ENCODE measurements at regions not wholly inside any gene's neighbourhood (a gene's known extent, or its start where the extent isn't known, plus 50 kb on each side); places are given as distances from the start of the nearest gene placed in this dataset.

GRCh38 chr9:78613006-78613405 is 316.1 kb downstream of the PSAT1 start:
- H3K27ac ChIP-seq: no peak overlapping the region
- FAIRE-seq: no peak
- no peak overlapping the region for H3K4me3 ChIP-seq
- CTCF ChIA-PET: no interaction called here
- no peak overlapping the region for H3K4me2 ChIP-seq
- POLR2A ChIA-PET: no interaction called here
- no peaks in the 10 kb centered on the region for H3K9me3 ChIP-seq
- ATAC-seq: no peak
- TF ChIP-seq RNF2 (IDR thresholded peaks at IDR 0.05; ENCODE audit: borderline replicate concordance, low read depth) (no peak), CBX8 (IDR thresholded peaks at IDR 0.05) (no peak), HEYL (CRISPR knock-in tag; IDR thresholded peaks at IDR 0.05) (no peak), BCL3 (IDR thresholded peaks at IDR 0.05) (no peak), E2F6 (IDR thresholded peaks at IDR 0.05; ENCODE audit: borderline replicate concordance, low read depth) (no peak), RFX5 (IDR thresholded peaks at IDR 0.05) (no peak), MAZ (IDR thresholded peaks at IDR 0.05; ENCODE audit: borderline replicate concordance, low read depth, low read length) (no peak), HES2 (IDR thresholded peaks at IDR 0.05) (no peak), SMC3 (IDR thresholded peaks at IDR 0.05) (no peak), EHF (CRISPR knock-in tag; IDR thresholded peaks at IDR 0.05) (no peak), ZC3H11A (IDR thresholded peaks at IDR 0.05) (no peak), MAFK (IDR thresholded peaks at IDR 0.05; ENCODE audit: partially characterized antibody) (no peak), MAX (IDR thresholded peaks at IDR 0.05) (no peak), SREBF2 (IDR thresholded peaks at IDR 0.05) (no peak), FOSB (CRISPR knock-in tag; IDR thresholded peaks at IDR 0.05) (no peak)
- 62% methylated on average over 3 of the region's 3 CpGs for WGBS (ENCODE audit: missing lambda C conversion rate)
- H3K4me1 ChIP-seq: no peaks in the 10 kb centered on the region
- DNase-seq (ENCODE audit: low read depth in 1 of 2, low spot score in 1 of 2): no peak

- peak; percentile 13 for FAIRE-seq
- ChIA-PET POLR2A (no interaction called here), CTCF (interaction anchor here (0.9 kb wide), 1 partner anchor 12 kb away, joined by 4 read pairs; no protein-coding TSS in a partner anchor)
- WGBS (ENCODE audit: missing lambda C conversion rate): 69% methylated on average over 3 of the region's 3 CpGs
- TF ChIP-seq HEYL (CRISPR knock-in tag; IDR thresholded peaks at IDR 0.05) (no peak), CEBPB (IDR thresholded peaks at IDR 0.05) (peak; percentile 36 to 74; a peak in 3 of 4 replicates)
- no peak for DNase-seq (ENCODE audit: low read depth in 1 of 2, low spot score in 1 of 2)
- Histone ChIP-seq H3K9me3 (no peaks in the 10 kb centered on the region), H3K4me2 (no peak overlapping the region), H3K4me1 (no peaks in the 10 kb centered on the region; the same call in 2 of the 3 replicates), H3K4me3 (no peak overlapping the region), H3K27ac (no peak overlapping the region)
- no peak for ATAC-seq
Measured at GRCh38 chr9:78614892-78615291, 318.0 kb downstream of the PSAT1 start.

GRCh38 chr9:78615372-78615771 is 318.4 kb downstream of the PSAT1 start:
- no peaks in the 10 kb centered on the region for H3K9me3 ChIP-seq
- peaks cover 3% of the 10 kb centered on the region for H3K4me1 ChIP-seq
- DNase-seq (ENCODE audit: low read depth in 1 of 2, low spot score in 1 of 2) (no peak), ATAC-seq (no peak), FAIRE-seq (no peak)
- no peak overlapping the region for H3K27ac ChIP-seq
- ChIA-PET POLR2A (no interaction called here), CTCF (interaction anchor here (1.0 kb wide), 1 partner anchor 13 kb away, joined by 4 read pairs; no protein-coding TSS in a partner anchor)
- no peak overlapping the region for H3K4me3 ChIP-seq
- H3K4me2 ChIP-seq: no peak overlapping the region
- no peak for TF ChIP-seq USF2 (IDR thresholded peaks at IDR 0.05)
- no peak for TF ChIP-seq HMGXB4 (CRISPR knock-in tag; IDR thresholded peaks at IDR 0.05; ENCODE audit: borderline replicate concordance)
- 81% methylated on average over 5 of the region's 5 CpGs for WGBS (ENCODE audit: missing lambda C conversion rate)
